Upper lobe of left lung (tissue), 6 donors: ENCODE measurements at regions not wholly inside any gene's neighbourhood (a gene's known extent, or its start where the extent isn't known, plus 50 kb on each side); places are given as distances from the start of the nearest gene placed in this dataset.

Experiments used
- ATAC-seq, 2 donors: fragments of 200-7000 bp; cut with Tn5 transposase; one replicate each; pipeline ENCODE4 v1.9.1; 2022; ENCODE audit warnings: mild to moderate bottlenecking in 2 of 2, moderate library complexity in 2 of 2; ENCODE audit not compliant: low FRiP score in 2 of 2
- DNase-seq, 2 donors: peaks; one replicate each; pipeline ENCODE4 v3.0.0-alpha.2; 2019 to 2020
- H3K27ac ChIP-seq, 4 donors: fragments of 200-600 bp; sonication (generic); one replicate each; pipeline ENCODE4 v1.5.1; 2016 to 2019
- H3K27me3 ChIP-seq, 4 donors: fragments of 200-600 bp; sonication (generic); one replicate each; pipeline ENCODE4 v1.5.1; 2017 to 2019
- H3K36me3 ChIP-seq, 4 donors: fragments of 200-600 bp; sonication (generic); one replicate each; pipeline ENCODE4 v1.5.1; 2016 to 2019
- H3K4me1 ChIP-seq, 4 donors: fragments of 200-600 bp; sonication (generic); one replicate each; pipeline ENCODE4 v1.5.1; 2018 to 2019
- H3K4me3 ChIP-seq, 4 donors: fragments of 200-600 bp; sonication (generic); one replicate each; pipeline ENCODE4 v1.5.1; 2017 to 2019; ENCODE audit warnings: mild to moderate bottlenecking in 2 of 4, moderate library complexity in 1 of 4
- H3K9me3 ChIP-seq, 4 donors: fragments of 200-600 bp; sonication (generic); one replicate each; pipeline ENCODE4 v1.5.1; 2018 to 2019
- CTCF ChIP-seq, 6 experiments: fragments of 450-650 bp in 4 of 6; fragments of 200-600 bp in 2 of 6; sonication (generic) in 2 of 6; IDR thresholded peaks; one replicate each; pipeline ENCODE4 v1.5.1; 2016 to 2019; ENCODE audit warnings: antibody characterized with exemption in 6 of 6
- EP300 ChIP-seq, 4 donors: sonication (generic); formaldehyde crosslinking; IDR thresholded peaks; one replicate each; pipeline ENCODE4 v1.5.1; 2017; ENCODE audit warnings: antibody characterized with exemption in 4 of 4, control low read depth in 2 of 4
- POLR2A ChIP-seq, 4 donors: fragments of 450-650 bp; IDR thresholded peaks; one replicate each; pipeline ENCODE4 v1.5.1; 2016 to 2017; ENCODE audit warnings: antibody characterized with exemption in 4 of 4, mild to moderate bottlenecking in 2 of 4
- POLR2AphosphoS5 ChIP-seq, 2 donors: sonication (generic); formaldehyde crosslinking; IDR thresholded peaks; one replicate each; pipeline ENCODE4 v1.5.1; 2017; ENCODE audit warnings: antibody characterized with exemption in 2 of 2
- WGBS, 2 donors: methylation state at CpG; one replicate each; pipeline ENCODE4 v1.1.5; 2017 to 2018; 5-methylcytosine and 5-hydroxymethylcytosine counted together
- donor health status: DM: no; HTN: no; CAD: no; lungs with moderate emphysema.
- donor health status: DM: no; HTN: yes; CAD: no; lungs with severe emphysema.

- Histone ChIP-seq H3K4me1 (no peaks in the 10 kb centered on the region), H3K27ac (no peak overlapping the region), H3K4me3 (no peak overlapping the region), H3K36me3 (no peaks in the 10 kb centered on the region), H3K27me3 (no peaks in the 10 kb centered on the region), H3K9me3 (no peaks in the 10 kb centered on the region)
- 49 to 52% methylated on average over 8 of the region's 8 CpGs for WGBS, 2 donors
- ATAC-seq (no peak), DNase-seq (no peak)
- TF ChIP-seq CTCF (IDR thresholded peaks at IDR 0.05) (no peak), POLR2AphosphoS5 (IDR thresholded peaks at IDR 0.05) (no peak), POLR2A (IDR thresholded peaks at IDR 0.05) (no peak), EP300 (IDR thresholded peaks at IDR 0.05) (no peak)
Measured at GRCh38 chr13:104170980-104171555, 1104.9 kb upstream of the SLC10A2 start.

GRCh38 chr13:104163866-104164630 is 1097.8 kb upstream of the SLC10A2 start:
- DNase-seq (no peak), ATAC-seq (no peak)
- H3K27ac ChIP-seq, result no peak overlapping the region
- H3K4me3 ChIP-seq, result no peak overlapping the region
- H3K9me3 ChIP-seq, result no peaks in the 10 kb centered on the region
- H3K4me1 ChIP-seq, result no peaks in the 10 kb centered on the region
- H3K27me3 ChIP-seq, result no peaks in the 10 kb centered on the region
- WGBS, 2 donors, result 81 to 83% methylated on average over 4 of the region's 4 CpGs
- TF ChIP-seq POLR2AphosphoS5 (IDR thresholded peaks at IDR 0.05) (no peak), CTCF (IDR thresholded peaks at IDR 0.05) (no peak), EP300 (IDR thresholded peaks at IDR 0.05) (no peak), POLR2A (IDR thresholded peaks at IDR 0.05) (no peak)
- H3K36me3 ChIP-seq, result no peaks in the 10 kb centered on the region

GRCh38 chr13:104160536-104160935 is 1094.3 kb upstream of the SLC10A2 start:
- no peak for TF ChIP-seq POLR2AphosphoS5 (IDR thresholded peaks at IDR 0.05)
- TF ChIP-seq CTCF (IDR thresholded peaks at IDR 0.05), result no peak
- TF ChIP-seq EP300 (IDR thresholded peaks at IDR 0.05), result no peak
- no peak for TF ChIP-seq POLR2A (IDR thresholded peaks at IDR 0.05)
- H3K27me3 ChIP-seq, result no peaks in the 10 kb centered on the region
- no peaks in the 10 kb centered on the region for H3K36me3 ChIP-seq
- DNase-seq (no peak), ATAC-seq (no peak)
- no peaks in the 10 kb centered on the region for H3K4me1 ChIP-seq
- no peak overlapping the region for H3K27ac ChIP-seq
- H3K9me3 ChIP-seq, result no peaks in the 10 kb centered on the region
- no peak overlapping the region for H3K4me3 ChIP-seq
- 82% methylated on average over 1 of the region's 1 CpG for WGBS, 2 donors

- WGBS, 2 donors, result 35 to 36% methylated on average over 9 of the region's 9 CpGs
- H3K27ac ChIP-seq, result no peak overlapping the region
- H3K27me3 ChIP-seq, result no peaks in the 10 kb centered on the region
- ATAC-seq (no peak), DNase-seq (no peak)
- no peaks in the 10 kb centered on the region for H3K4me1 ChIP-seq
- H3K9me3 ChIP-seq, result no peaks in the 10 kb centered on the region
- no peak overlapping the region for H3K4me3 ChIP-seq
- TF ChIP-seq CTCF (IDR thresholded peaks at IDR 0.05), result no peak
- TF ChIP-seq POLR2A (IDR thresholded peaks at IDR 0.05), result no peak
- TF ChIP-seq EP300 (IDR thresholded peaks at IDR 0.05), result no peak
- no peak for TF ChIP-seq POLR2AphosphoS5 (IDR thresholded peaks at IDR 0.05)
- no peaks in the 10 kb centered on the region for H3K36me3 ChIP-seq
Measured at GRCh38 chr13:104143760-104144416, 1077.7 kb upstream of the SLC10A2 start.
